SK-N-SH (cell line): ENCODE measurements at regions not wholly inside any gene's neighbourhood (a gene's known extent, or its start where the extent isn't known, plus 50 kb on each side); places are given as distances from the start of the nearest gene placed in this dataset.
"Not testable (repeated sequence)": the region's sequence is repeated elsewhere in the genome, so short reads cannot be mapped to it uniquely, and the experiment has no call there.

Experiments
- CTCF ChIP-seq: fragments of 200-600 bp; sonication (generic); IDR thresholded peaks from 2 replicates; pipeline ENCODE4 v1.6.1; 2017; ENCODE audit warnings: antibody characterized with exemption, mild to moderate bottlenecking, moderate library complexity
- EP300 ChIP-seq, 2 experiments: IDR thresholded peaks; 2 replicates each; pipeline versions ENCODE4 v1.4.0 to v1.6.1; 2012; ENCODE audit warnings: borderline replicate concordance in 1 of 2, low read depth in 1 of 2, low read length in 1 of 2
- POLR2AphosphoS5 ChIP-seq: IDR thresholded peaks from 2 replicates; pipeline ENCODE4 v1.6.1; 2012; ENCODE audit warnings: low read depth, low read length
- RFX5 ChIP-seq: IDR thresholded peaks from 2 replicates; pipeline ENCODE4 v1.6.1; 2012; ENCODE audit warnings: mild to moderate bottlenecking, improper control_type of control experiment, low read length
- TAF1 ChIP-seq: IDR thresholded peaks from 2 replicates; pipeline ENCODE4 v1.6.1; 2012; ENCODE audit warnings: low read depth, mild to moderate bottlenecking, low read length, moderate library complexity, borderline replicate concordance
- YY1 ChIP-seq: IDR thresholded peaks from 2 replicates; pipeline ENCODE4 v1.4.0; 2012; ENCODE audit warnings: low read depth, mild to moderate bottlenecking

- not testable (repeated sequence) for TF ChIP-seq YY1; CTCF; POLR2AphosphoS5; EP300 (IDR thresholded peaks at IDR 0.05; ENCODE audit: borderline replicate concordance in 1 of 2, low read depth in 1 of 2, low read length in 1 of 2); RFX5; TAF1
Measured at GRCh38 chr10:33028515-33028914, 70.5 kb upstream of the ITGB1 start.
